K562 (cell line): ENCODE measurements at regions not wholly inside any gene's neighbourhood (a gene's known extent, or its start where the extent isn't known, plus 50 kb on each side); places are given as distances from the start of the nearest gene placed in this dataset.

Experiments
- ARNT ChIP-seq, 2 experiments: fragments of 450-650 bp; IDR thresholded peaks; 2 replicates each; pipeline ENCODE4 v1.6.1; 2016; ENCODE audit warnings: mild to moderate bottlenecking in 1 of 2
- CTCF ChIP-seq, 3 experiments: IDR thresholded peaks in 2 of 3; conservative IDR thresholded peaks in 1 of 3; 2 replicates each; pipeline ENCODE4 v1.5.1; 2011 to 2012; ENCODE audit warnings: low read length in 3 of 3, mild to moderate bottlenecking in 3 of 3, control low read depth in 2 of 3, improper control_type of control experiment in 1 of 3, inconsistent platforms in 1 of 3, low read depth in 1 of 3, mixed read lengths in 1 of 3, moderate library complexity in 1 of 3; ENCODE audit not compliant: insufficient read depth in 2 of 3
- EP300 ChIP-seq: IDR thresholded peaks from 2 replicates; pipeline ENCODE4 v1.6.1; 2012; ENCODE audit warnings: low read length, improper control_type of control experiment
- MXI1 ChIP-seq: IDR thresholded peaks from 2 replicates; pipeline ENCODE4 v1.6.1; 2011; ENCODE audit warnings: low read depth, mild to moderate bottlenecking, improper control_type of control experiment, low read length
- PHF8 ChIP-seq: fragments of 200-600 bp; sonication (generic); IDR thresholded peaks from 2 replicates; pipeline ENCODE4 v1.6.1; 2012; ENCODE audit warnings: mixed run types, mild to moderate bottlenecking, inconsistent platforms, low read length, moderate library complexity, borderline replicate concordance
- SOX6 ChIP-seq: fragments of 450-650 bp; IDR thresholded peaks from 2 replicates; pipeline ENCODE4 v1.6.1; 2014; ENCODE audit warnings: mild to moderate bottlenecking

- TF ChIP-seq EP300 (no peak), SOX6 (no peak), CTCF (IDR thresholded peaks at IDR 0.05 in 2 of 3, conservative IDR thresholded peaks at IDR 0.05 in 1 of 3; ENCODE audit: insufficient read depth in 2 of 3, low read depth in 1 of 3, low read length in 3 of 3) (no peak), MXI1 (no peak), ARNT (IDR thresholded peaks at IDR 0.05) (no peak), PHF8 (no peak)
These were observed 99.2 kb upstream of the VRK2 start for GRCh38 chr2:57947398-57947797.
